ENCODE measurements at regions not wholly inside any gene's neighbourhood (a gene's known extent, or its start where the extent isn't known, plus 50 kb on each side); places are given as distances from the start of the nearest gene placed in this dataset.

DNA sequence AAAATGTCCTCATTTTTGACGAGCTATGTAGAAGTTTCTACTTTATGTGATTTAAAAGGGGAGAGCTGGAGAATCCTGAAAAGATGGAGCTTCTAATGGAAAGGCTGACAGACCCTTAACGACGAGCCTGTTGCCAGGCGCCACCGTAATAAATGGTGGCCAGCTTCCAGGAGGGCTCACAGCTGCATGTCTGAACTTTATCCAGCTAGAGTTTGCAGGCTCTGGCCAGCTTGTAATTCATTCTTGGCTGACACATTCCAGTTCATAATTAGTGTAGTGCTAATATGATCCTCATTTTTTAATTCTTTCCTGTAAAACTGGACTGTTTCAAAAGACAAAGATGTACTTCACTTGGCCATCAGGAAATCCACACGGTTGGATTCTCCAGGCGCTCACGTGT lies 246.7 kb downstream of the GAS1 start:
- TF ChIP-seq, protein P1, sequence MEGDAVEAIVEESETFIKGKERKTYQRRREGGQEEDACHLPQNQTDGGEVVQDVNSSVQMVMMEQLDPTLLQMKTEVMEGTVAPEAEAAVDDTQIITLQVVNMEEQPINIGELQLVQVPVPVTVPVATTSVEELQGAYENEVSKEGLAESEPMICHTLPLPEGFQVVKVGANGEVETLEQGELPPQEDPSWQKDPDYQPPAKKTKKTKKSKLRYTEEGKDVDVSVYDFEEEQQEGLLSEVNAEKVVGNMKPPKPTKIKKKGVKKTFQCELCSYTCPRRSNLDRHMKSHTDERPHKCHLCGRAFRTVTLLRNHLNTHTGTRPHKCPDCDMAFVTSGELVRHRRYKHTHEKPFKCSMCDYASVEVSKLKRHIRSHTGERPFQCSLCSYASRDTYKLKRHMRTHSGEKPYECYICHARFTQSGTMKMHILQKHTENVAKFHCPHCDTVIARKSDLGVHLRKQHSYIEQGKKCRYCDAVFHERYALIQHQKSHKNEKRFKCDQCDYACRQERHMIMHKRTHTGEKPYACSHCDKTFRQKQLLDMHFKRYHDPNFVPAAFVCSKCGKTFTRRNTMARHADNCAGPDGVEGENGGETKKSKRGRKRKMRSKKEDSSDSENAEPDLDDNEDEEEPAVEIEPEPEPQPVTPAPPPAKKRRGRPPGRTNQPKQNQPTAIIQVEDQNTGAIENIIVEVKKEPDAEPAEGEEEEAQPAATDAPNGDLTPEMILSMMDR (IDR thresholded peaks at IDR 0.05), result no peak
- TF ChIP-seq POLR2A (IDR thresholded peaks at IDR 0.05), result no peak
